ENCODE measurements at regions not wholly inside any gene's neighbourhood (a gene's known extent, or its start where the extent isn't known, plus 50 kb on each side); places are given as distances from the start of the nearest gene placed in this dataset.
A peak's percentile ranks its signal among the peaks of the same experiment; 100 is the strongest.

DNA sequence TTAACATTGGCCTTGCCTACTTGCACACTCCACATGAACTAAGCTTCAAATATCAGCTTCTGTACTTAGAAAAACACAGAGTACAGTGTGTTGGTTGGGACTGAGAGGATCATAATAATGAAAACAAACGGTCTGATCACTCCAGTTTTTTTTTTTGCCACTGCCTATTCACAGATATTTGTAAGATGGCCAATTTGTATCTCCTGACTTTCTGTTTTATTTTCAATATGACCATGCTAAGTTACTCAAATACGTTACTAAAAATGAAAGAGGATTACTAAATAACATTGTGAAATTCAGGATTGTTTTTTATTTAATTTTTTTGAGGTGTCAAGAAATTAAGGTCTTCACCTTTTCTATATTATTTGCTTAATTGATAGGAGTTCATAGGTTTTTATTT lies 595.1 kb downstream of the TUSC7 start:
- no peak for DNase-seq (ENCODE audit: low spot score)

DNA sequence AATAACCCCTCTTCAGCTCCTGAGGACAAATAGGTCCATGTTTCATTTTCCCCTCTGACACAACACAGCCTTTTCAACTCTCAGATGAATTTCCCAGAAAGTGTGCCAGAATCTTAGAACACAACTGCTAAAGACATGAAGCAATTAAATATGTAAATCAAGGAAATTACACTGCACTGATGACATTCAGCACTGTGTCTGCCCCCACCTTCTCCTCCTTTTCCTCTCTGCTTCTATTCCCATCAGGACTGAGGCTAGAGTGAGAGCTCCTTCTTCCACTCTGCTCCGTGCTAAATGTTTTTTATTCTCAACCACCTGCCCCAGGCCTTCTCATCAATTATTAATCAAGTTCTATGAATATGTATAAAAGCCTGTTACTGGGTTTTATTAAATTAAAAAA lies 596.1 kb downstream of the TUSC7 start:
- no peak for DNase-seq (ENCODE audit: low spot score)

DNA sequence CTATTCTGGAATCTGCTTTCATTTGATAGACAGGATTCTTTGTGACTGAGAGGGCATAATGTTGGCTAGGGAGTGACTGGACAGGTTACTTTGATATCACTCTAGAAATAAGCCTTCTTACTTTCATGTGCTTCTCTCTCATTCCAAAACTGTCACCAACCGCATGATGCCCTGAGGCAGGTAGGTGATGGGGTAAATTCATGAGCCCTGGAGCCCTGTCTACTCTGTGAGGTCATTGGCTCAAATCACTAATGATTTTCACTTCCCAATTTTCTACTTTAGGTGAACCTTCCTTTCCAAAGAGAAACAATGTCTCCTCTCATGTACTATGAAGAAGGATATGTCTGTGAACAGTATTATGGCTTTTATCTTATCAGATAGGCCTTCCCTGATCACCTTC lies 596.7 kb downstream of the TUSC7 start:
- no peak for DNase-seq (ENCODE audit: low spot score)

DNA sequence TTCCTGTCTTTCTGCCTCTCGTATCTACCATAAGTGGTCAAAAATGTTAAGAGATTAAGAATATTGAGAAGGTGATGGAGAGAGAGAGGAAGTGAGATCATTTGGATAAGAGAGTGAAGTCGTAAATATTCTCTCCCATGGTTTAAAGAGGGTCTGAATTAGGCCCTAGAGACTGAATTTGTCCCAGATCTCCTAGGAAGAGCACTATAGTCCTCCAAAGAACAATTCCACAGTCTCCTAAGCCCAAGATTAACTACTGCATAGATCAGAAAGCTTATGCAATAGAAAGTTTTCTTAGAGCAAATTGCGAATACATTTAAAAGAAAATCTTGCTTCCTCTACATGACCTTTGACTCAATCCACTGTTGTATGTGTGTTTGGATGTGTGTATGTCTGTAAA lies 598.8 kb downstream of the TUSC7 start:
- DNase-seq (ENCODE audit: low spot score), result no peak

DNA sequence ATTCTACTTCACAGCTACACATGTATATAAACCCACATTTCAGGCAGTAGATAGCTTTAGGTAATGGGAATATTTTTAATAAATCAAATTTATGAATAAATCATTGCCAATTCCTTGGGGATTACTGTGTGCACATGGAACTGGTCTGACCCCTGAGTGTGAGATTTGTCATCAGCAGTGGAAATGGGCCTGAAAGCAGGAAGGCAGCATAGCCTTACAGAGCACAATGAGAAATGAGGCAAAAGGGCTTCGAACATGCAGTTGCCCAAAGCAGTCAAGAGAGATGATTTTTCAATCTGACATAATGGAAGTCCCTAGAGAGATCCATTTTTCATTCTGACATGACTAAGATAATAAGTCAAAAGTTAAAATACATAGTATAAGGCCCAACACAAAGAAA lies 599.2 kb downstream of the TUSC7 start:
- no peak for DNase-seq (ENCODE audit: low spot score)

DNA sequence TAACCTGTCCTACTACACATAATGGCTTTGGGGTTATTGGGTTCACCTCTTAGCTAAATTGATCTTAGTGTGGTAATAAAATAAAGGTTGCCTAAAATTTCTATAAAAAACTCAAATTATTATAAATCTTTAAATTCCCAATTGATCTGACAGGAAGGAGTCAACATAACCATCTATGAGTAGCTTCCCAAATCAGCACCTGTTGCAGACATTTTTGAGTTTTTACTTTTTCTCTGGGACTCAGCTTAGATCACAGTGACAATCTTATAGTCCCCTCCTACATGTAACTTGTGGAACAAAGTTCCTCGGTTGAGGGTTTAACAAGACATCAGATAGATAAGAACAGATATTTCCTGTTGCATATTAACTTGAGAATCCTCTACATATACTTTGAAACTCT lies 601.0 kb downstream of the TUSC7 start:
- no peak for DNase-seq (ENCODE audit: low spot score)

DNA sequence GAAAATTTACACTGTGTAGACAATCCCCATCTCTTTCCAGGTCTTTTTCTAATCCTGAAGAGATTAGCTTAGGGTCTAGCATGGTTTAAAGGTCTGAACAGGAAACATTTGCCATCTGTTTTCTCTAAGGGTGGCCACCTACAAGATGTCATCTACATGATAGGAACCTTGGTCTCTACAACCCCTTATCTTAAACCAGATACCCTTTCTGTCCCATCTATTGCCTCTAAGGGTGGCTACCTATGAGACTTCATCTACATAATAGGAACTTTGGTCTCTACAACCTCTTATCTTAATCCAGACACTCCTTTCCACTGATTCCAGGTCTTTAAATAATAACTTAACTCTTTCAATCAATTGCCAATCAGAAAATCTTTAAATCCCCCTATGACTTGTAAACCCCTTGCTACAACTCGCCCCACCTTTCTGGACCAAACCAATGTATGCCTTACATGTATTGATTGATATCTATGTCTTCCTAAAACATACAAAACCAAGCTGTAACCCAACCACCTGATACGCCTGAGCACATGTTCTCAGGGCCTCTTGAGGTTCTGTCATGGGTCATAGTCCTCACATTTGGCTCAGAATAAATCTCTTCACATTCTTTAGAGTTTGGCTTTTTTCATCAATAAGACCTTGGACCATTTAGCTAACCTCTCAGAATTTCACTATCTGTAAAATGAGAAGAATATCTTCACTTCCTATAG lies 605.0 kb downstream of the TUSC7 start:
- no peak for DNase-seq (ENCODE audit: low spot score)

DNA sequence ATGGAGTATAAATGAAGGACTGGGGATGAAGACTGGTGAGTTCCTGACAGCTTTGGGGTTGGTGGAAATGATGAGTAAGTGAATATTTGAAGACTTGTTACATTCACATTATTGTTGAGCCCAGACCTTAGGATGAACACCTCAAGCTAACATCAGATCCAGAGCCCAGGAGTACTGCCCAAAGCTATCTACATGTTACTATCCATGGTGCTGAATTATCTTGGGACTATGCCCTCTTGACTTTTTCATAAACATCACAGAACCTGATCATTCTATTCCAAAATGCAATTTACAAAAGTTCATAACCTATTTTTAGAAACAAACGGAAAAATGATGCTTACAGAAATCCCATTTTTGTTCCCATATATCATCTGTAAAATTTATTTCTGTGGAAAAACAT lies 613.3 kb downstream of the TUSC7 start:
- peak; percentile 6 for DNase-seq (ENCODE audit: low spot score)

DNA sequence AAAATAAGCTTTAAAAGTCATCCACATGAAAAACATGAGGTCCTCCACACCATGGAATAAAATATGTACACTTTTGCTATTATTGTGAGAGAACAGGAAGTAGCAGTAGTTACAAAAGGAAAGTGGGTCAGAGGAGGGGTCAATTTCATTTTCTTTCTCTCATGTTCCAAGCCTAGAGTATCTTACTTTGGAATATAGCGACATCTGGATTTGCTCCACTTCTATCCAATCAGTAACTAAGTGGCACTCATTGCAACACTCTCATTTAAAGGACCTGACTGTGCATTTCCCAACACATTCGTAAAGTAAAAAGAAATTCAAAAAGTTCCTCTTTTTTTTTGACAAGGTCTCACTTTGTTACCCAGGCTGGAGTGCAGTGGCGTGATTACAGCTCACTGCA lies 637.3 kb downstream of the TUSC7 start:
- DNase-seq (ENCODE audit: low spot score), result no peak

DNA sequence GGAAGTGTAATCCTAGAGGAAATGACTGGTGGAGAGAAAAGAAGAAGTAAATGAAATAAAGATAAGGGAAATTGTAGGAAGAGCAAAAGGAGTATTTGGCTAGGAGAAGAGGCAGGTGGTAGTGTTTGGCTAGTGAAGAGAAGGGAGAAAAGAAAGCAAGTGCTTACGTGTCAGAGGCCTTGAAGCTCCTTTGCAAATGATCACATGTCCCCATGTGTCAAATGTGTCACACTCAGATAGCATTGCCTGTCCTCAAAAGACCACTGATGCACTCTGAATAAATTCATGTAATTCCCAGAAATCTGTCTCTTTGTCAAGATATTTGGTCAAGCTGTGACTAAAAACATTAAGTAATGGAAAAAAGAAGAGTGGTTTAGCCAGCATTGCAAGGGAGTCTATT lies 639.3 kb downstream of the TUSC7 start:
- no peak for DNase-seq (ENCODE audit: low spot score)

DNA sequence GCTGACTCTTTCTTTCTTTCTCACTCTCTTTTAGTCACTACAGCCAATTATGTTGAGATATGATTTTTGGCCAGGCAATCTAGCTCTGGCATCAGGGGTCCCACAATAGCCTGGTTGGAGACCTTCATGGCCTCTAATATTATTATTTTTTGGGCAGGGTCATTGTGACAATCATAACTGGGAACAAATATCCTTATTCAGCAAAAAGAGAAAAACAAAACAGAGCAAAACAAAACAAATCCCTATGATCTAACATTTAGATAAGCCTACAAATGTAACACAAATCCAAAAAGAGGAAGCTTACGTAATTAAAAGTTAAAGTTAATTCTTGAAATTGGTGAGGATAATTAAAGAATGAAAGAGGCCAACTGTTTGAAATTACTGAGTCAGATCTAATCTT lies 640.0 kb downstream of the TUSC7 start:
- DNase-seq (ENCODE audit: low spot score), result no peak

DNA sequence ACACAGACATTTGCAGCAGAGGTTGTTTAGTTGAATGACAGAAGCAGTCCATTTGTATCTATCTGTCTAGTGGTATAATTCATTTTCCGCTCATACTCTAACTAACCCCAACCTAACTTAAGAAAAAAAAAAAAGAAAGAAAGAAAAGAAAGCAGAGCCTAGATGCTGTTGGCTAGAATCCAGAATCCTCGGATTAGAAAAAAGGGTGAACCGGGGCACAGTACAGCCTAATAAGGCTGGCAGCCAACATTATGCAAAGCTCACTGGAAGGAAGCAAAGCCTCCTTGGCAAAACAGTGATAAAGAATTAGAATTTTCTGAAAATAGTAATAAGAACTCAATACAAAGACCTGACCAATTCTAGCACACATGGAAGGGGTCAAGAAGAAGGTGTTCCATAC lies 640.8 kb downstream of the TUSC7 start:
- no peak for DNase-seq (ENCODE audit: low spot score)

DNA sequence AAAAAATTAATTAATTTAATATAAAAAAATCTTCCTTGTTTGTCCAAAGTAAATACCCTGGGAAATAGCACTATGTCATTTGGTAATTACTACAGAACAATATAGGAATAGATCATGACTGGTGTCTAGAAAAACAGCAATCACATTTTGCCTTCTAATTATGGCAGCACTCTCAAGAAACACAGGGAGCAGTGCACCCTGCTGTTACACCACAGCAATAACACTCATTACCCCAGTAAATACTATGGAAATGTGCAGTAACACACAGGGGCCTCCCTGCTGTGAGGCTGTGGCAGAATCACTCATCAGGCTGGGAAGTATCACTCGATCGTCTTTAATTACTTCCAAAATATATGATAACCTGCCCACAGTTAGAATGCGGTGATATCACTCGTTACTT lies 646.0 kb downstream of the TUSC7 start:
- DNase-seq (ENCODE audit: low spot score), result peak; percentile 59

DNA sequence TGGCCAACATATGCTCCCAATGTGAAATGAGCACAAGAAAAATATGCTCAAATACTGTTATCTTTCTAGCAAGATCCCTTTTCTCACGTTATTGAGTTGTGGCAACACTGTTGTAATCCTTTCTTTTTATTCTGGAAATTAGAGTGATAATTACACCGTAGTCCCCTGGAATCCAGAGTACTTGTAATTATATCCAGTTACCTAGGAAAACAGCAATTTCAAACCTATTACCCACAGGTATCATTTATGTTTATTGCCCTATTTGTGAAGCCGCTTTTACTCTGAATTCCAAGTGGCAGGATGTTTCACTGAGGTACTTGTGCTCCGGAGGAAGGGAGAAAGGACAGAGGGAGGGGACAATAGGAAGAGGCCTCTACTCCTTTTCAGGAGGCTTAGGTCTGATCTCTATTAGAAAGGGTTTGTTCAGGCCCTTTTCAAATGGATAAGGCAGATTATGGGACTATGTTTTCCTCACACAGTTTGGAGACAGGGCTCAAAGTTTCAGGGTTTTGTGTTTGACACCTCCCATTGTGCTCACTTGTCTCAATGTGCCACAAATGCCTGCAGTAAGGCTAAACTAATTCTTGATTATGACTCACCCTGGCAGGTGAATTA lies 646.6 kb downstream of the TUSC7 start:
- DNase-seq (ENCODE audit: low spot score), result no peak

DNA sequence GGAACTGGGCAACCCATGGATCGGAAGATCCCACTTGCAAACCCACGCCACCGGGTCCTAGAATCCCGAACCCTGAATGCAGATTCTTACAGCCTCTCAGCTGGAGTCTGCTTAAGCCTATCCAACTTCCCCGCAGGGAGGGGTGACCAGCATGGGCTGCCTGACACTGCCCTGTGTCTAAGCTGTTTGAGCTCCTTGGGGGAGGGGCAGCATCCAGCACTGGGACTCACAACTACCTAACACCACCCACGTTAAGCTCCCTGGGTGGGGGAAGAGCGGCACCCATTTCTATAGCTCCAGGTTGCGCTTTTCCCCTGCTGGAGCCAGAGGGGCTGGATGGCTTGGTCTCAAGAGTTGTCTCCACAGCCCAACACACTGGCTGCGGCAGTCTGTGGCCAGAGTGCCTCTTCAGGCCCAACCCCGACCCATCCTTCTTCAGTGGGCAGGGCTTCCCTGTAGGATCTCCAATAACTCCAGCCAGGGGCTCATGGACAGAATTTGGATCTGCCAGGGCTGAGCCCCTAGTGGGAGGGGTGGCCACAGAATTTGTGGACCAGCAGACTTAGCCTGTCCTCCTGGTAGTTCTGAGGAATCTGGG lies 649.2 kb downstream of the TUSC7 start:
- DNase-seq (ENCODE audit: low spot score), result no peak

DNA sequence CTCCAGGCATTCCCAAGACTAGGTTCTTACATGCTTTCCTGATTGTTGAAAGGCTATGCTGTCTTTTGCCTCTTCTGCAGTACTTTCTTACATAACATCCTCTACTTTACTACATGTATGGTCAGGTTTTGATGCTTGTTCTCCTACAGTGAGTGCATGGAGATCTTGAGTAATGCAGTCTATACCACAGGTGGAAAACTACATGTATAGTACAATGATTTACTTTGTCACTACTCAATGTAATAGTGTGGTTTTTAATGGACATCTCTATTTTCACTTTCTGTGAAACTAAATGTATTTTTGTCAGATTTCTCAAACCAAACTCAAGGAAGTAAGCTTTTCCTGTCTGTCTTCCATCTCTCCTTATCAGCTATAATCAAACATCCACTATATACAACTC lies 657.0 kb downstream of the TUSC7 start:
- no peak for DNase-seq (ENCODE audit: low spot score)

DNA sequence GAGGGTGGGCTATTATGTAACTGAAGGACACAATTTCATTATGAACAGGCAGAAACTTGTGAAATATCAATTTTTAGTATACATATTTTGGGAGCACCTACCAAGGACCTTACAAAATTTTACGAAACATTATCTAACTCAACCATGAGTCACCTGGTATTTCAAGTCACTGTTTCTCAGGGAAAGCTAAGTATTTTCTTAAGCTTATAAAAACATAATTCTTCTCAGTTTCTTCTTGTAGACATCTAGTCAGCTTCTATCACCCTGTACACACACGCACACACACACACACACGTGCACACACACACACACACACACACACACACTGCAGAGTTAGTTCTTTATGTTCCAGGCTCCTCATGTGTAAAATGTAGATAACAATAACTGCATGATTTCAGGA lies 658.3 kb downstream of the TUSC7 start:
- no peak for DNase-seq (ENCODE audit: low spot score)

DNA sequence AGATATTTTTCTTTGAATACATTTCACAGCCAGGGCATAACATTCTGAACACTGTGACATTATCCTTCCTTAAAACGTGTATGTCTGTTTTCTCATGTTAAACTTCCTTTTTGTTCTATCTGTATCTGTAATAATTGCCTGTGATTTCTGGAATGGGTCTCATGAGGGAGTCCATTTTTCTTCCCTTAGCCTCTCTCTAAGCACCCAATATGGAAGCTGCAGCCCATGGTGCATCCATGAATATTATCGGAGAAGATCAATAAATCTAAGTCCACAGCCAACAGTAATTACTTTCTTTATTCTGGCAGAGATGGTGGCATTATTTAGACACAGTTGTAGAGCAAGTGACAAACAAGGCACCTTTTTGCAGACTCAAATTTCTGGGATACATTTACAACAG lies 671.1 kb downstream of the TUSC7 start:
- no peak for DNase-seq (ENCODE audit: low spot score)

DNA sequence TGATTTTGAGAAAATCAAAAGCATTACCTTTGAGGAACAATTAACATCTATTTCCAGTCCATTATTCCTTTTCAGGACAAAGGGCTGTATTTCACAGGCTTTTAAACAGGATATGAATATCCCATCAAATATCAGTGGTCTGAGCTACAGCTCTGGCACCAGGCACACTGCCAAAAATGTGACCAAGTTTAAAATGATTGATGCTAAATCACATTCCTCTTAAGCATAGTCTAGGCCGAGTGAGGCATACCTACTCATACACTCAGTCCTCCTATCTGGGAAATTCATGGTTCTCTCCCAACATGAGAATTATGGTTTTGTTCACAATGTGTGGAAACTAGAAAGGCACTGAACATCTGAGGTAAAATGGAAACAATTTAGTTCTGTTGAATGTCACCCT lies 683.5 kb downstream of the TUSC7 start:
- DNase-seq (ENCODE audit: low spot score), result no peak

DNA sequence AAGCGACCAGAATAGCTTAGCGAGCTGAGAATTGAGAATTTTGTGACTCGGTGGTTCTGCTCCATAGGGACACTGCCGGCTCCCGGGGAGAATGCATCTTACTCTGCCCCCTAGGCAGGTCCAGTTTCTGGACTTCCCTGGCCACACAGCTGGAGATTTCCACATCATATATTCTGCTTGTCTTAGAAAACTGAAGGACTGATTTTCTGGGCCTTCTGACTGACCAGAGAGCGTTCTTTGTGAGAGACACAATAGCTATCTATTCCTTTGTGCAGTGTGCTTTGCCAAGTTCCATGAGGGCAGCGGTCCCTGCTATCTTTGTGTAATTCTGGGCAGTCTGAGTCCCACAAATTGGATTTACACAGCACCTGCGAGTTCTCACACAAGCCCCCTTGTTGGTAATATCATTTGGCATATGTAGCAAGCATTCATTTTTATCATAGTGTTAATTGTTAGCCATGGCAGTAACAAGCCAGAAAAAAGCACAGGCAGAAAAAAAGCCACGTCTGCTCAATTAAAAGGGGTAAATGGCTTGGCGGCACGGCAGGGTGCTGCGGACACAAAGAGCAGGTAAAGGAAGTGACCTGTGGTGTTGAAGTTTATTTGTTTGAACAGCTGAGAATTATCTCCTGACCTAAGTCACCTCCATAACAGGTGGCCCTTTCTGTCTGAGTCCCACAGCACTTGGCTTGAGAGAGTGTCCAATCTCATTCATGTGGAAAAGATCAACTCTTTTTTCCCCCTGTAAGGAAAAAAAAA lies 688.7 kb downstream of the TUSC7 start:
- no peak for DNase-seq (ENCODE audit: low spot score)

DNA sequence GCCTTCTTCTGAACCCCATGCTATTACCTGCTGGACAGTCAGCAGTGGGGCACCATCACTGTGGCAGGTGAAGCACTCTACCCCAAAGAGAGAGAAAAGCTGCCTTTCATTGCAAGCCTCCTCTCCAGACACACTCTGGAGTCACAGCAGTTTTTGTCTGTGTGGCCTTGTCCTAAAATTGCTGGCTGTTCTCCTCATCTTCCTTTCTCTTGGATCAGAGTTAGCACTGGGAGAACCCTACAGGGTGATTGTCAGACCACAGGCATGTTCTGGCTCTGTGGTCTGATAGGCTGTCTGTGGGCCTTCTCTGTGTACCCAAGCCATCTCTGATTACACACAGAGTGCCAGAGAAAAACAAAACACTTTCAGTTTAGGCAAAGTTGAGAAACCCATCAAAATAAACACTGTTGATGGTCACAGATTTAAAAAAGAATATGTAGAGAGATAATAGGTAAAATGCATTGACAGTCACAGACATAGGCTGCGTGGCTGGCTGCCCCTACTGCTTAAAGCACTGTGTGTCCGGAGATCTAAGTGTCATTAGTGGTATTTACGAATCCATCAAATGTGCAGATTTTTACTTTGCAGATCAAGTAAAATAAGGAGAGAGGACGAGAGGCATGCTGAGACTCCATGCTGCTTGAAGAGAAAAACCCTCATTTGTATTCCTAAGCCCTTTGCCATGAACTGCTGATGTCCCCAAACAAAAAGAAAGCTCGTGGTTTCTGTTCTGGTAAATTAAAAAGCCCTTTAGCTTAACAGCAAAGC lies 689.9 kb downstream of the TUSC7 start:
- no peak for DNase-seq (ENCODE audit: low spot score)

DNA sequence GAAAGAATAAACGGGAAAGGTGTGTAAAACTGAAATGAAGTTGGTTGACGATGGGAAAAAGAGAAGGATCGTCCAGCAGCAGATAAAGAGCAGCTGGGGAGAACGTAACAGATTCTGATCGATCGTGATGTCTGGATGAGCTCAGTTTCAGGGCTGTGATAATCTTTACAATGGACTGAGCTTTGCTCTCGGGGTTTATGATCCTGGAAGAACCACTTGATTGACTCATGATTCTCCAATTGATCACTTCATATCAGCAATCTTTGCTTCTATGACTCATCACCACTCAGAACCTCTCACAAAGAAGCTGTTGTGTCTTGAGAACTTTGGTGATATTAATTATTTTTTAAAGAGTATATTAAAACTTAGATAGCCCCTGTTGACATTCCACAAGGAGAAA lies 690.7 kb downstream of the TUSC7 start:
- peak; percentile 16 for DNase-seq (ENCODE audit: low spot score)

Measured in COLO829 (cell line).